ENCODE measurements at regions not wholly inside any gene's neighbourhood (a gene's known extent, or its start where the extent isn't known, plus 50 kb on each side); places are given as distances from the start of the nearest gene placed in this dataset.

DNA sequence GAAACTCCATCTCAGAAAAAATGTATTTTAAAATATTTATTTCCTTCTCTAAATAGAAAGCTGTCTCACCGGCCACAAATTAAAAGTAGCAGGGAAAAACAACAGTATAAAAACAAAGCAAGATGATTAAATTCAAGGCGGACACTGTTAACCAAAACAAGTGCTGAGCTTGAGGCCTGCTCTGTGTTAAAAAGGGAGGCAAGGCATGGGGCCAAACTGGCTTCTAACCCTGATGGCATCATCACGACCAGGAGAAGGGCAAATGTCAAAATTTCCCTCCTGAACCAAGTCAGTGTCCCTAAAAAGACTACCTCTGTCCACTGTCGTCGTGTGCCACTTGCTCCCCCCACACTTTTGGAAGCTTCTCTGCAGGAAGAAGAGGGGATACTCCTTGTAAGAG is 116.1 kb downstream of the MSX2 start:
- no peak for FAIRE-seq
- DNase-seq (ENCODE audit: insufficient read length), result no peak
- TF ChIP-seq POLR2A (IDR thresholded peaks at IDR 0.05; ENCODE audit: low read depth, low read length), result no peak
- TF ChIP-seq POLR2AphosphoS5 (IDR thresholded peaks at IDR 0.05; ENCODE audit: low read depth, low read length), result no peak
- no peak for TF ChIP-seq TAF1 (IDR thresholded peaks at IDR 0.05; ENCODE audit: borderline replicate concordance, low read depth, low read length)

DNA sequence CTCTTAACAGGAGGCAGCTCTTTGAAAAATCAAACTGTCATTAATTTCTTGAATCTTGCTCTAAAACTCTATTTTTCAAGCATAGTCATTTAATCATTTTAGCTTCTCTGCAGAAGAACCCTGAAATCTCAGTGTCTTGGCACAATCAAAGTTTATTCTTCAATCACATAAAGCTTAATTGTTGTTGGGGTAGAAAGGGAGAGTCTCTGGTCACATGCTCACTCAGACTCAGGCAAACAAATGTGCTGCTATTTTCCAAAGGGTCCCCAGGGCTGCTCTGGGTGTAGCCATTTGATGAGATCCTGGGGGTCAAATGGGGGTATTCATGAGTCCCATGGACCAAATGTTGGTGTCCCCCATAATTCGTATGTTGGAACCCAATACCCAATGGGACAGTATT is 114.8 kb downstream of the MSX2 start:
- FAIRE-seq, result no peak
- DNase-seq (ENCODE audit: insufficient read length), result no peak
- no peak for TF ChIP-seq POLR2A (IDR thresholded peaks at IDR 0.05; ENCODE audit: low read depth, low read length)
- TF ChIP-seq POLR2AphosphoS5 (IDR thresholded peaks at IDR 0.05; ENCODE audit: low read depth, low read length), result no peak
- TF ChIP-seq TAF1 (IDR thresholded peaks at IDR 0.05; ENCODE audit: borderline replicate concordance, low read depth, low read length), result no peak

DNA sequence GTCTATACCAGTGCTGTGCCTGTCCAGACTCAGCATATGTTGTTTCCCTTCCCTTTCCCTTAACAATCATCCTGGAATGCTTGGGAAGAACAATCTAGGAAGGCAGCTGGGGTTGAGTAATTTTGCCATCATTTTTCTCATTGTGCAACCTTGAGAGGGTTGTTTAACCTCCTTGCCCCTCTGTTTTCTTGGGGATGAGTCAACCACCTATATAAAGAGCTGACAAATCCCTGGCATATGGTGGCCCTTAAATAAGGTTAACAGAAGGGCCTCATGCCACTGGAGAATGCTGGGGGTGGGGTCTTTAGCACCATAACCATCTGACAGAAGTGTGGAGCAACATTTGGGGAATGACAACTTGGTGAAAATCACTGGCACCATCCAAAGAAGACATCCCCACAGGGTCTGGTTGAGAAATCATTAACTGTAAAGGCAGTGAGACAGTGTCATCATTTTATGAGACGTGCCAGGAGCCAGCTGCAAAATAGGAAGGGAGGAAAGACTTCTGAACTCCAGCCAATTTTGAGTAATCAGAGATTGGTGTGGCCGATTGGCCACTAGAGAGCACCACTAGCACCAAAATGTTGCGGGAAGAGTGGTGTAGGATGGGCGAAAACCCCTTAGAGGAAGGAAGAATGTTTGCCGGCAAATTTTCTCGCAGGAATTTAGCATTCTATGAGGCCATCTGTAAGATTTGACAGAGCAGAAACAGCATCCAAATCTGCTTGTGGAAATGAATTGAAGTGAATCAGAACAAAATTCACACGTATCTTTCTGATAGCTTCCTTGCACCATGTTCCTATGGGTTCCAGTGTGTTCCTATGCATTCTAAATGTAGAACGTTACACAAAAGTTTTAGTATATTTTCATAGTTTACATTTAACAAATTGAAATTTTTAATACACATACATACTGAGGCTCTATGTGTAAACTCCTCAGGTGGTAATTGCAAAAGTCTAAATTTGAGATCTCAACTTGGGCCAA is 113.8 kb downstream of the MSX2 start:
- FAIRE-seq, result no peak
- TF ChIP-seq POLR2AphosphoS5 (IDR thresholded peaks at IDR 0.05; ENCODE audit: low read depth, low read length) (no peak), TAF1 (IDR thresholded peaks at IDR 0.05; ENCODE audit: borderline replicate concordance, low read depth, low read length) (no peak), POLR2A (IDR thresholded peaks at IDR 0.05; ENCODE audit: low read depth, low read length) (no peak)
- no peak for DNase-seq (ENCODE audit: insufficient read length)

DNA sequence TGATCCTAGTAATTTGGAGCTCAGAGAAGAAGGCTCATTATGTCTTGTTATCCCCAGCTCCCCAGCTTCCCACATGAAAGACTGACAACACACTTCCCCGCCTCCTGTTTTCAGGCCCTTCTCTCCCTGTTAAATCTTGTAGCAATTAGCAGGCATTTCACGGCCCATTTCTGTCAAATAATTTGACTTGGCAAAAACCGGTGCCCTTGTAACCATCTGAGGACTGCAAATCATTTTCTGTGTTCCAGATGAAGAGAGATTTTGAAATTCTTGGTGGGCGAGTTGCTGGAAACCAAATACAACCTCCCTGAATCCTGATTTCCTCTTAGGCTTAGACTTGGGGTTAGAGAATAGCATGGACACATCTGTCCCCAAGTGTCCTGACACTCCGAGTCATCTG is 109.7 kb downstream of the MSX2 start:
- FAIRE-seq (no peak), DNase-seq (ENCODE audit: insufficient read length) (no peak)
- TF ChIP-seq TAF1 (IDR thresholded peaks at IDR 0.05; ENCODE audit: borderline replicate concordance, low read depth, low read length) (no peak), POLR2A (IDR thresholded peaks at IDR 0.05; ENCODE audit: low read depth, low read length) (no peak), POLR2AphosphoS5 (IDR thresholded peaks at IDR 0.05; ENCODE audit: low read depth, low read length) (no peak)

DNA sequence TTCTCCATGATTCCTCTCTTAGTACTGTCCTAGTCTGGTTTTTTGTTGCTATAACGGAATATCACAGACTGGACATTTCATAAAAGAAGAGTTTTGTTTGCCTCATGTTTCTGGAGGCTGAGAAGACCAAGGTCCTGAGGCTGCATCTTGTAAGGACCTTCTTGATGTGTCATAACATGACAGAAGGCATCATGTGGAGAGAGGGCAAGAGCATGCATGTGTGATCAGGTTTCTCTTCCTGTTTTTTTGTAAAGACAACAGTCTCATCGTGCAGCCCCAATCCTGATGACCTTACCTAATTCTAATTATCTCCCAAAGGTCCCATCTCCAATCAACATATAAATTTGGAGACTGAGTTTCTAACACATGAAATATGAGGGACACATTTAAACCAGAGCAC is 108.4 kb downstream of the MSX2 start:
- DNase-seq (ENCODE audit: insufficient read length) (no peak), FAIRE-seq (no peak)
- no peak for TF ChIP-seq POLR2A (IDR thresholded peaks at IDR 0.05; ENCODE audit: low read depth, low read length)

DNA sequence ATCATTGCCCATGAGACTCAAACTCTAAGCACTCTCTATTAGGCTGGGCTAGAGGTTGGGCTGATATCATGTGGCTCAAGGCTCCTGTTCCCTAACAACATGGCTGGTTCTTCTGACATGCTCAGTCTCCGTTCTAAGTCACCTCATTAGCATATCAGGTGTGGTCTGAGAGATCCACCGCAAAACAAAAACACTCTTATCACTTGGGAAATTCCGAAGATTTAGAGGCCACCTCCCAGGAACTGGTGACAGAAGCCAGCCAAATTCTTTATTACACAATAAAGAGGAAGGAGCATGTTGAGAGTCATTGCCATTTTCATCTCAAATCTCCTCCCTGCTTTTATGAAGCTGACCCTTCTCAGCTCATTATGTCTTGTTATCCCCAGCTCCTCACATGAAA is 107.6 kb downstream of the MSX2 start:
- FAIRE-seq, result no peak
- TF ChIP-seq POLR2A (IDR thresholded peaks at IDR 0.05; ENCODE audit: low read depth, low read length), result no peak
- no peak for TF ChIP-seq POLR2AphosphoS5 (IDR thresholded peaks at IDR 0.05; ENCODE audit: low read depth, low read length)
- TF ChIP-seq TAF1 (IDR thresholded peaks at IDR 0.05; ENCODE audit: borderline replicate concordance, low read depth, low read length), result no peak
- DNase-seq (ENCODE audit: insufficient read length), result no peak

DNA sequence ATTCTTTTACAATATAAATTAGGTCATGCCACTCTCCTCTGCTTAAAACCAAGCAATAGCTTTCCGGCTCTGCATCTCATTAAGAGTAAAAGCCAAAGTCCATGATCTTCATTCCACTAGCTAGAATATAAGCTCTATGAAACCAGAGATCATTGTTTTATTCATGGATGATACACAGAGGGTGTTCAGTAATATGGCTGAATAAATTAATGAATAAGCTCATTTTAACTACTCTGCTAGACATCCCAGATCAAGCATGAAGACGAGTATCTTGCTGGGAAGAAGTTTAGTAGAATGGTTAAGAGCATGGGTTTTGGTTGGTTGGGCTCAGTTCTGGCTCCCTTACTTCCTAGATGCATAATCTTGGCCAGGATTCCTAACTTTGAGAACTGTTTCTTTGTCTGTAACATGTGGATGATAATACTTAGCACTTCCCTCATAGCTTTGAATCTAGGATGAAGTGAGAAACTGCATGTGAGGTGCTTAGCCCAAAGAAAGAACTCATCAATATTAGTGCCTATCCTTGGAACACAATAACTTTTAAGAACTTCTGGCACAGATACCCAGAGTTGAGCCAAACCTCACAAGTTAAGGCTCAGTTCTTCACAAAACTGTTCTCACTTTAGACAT is 106.8 kb downstream of the MSX2 start:
- FAIRE-seq (no peak), DNase-seq (ENCODE audit: insufficient read length) (no peak)

DNA sequence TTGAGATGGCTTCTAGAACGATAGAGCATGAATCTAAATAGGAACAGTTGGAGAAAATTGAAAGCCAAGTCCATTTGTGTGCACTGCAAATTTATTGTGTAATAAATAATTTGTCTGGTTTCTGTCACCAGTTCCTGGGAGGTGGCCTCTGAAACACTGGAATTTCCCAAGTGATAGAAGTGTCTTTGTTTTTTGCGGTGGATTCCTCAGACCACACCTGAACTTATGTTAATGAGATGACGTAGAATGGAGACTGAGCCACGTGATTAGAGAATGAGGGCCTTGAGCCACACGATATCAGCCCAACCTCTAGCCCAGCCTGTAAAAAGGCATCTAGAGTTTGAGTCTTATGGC is 105.1 kb downstream of the MSX2 start:
- DNase-seq (ENCODE audit: insufficient read length) (no peak), FAIRE-seq (no peak)
- TF ChIP-seq POLR2AphosphoS5 (IDR thresholded peaks at IDR 0.05; ENCODE audit: low read depth, low read length), result no peak
- no peak for TF ChIP-seq TAF1 (IDR thresholded peaks at IDR 0.05; ENCODE audit: borderline replicate concordance, low read depth, low read length)
- no peak for TF ChIP-seq POLR2A (IDR thresholded peaks at IDR 0.05; ENCODE audit: low read depth, low read length)

More for the DNA sequence above, 106.8 kb downstream of the MSX2 start:
- TF ChIP-seq POLR2AphosphoS5 (IDR thresholded peaks at IDR 0.05; ENCODE audit: low read depth, low read length), result no peak
- TF ChIP-seq TAF1 (IDR thresholded peaks at IDR 0.05; ENCODE audit: borderline replicate concordance, low read depth, low read length), result no peak
- TF ChIP-seq POLR2A (IDR thresholded peaks at IDR 0.05; ENCODE audit: low read depth, low read length), result no peak

DNA sequence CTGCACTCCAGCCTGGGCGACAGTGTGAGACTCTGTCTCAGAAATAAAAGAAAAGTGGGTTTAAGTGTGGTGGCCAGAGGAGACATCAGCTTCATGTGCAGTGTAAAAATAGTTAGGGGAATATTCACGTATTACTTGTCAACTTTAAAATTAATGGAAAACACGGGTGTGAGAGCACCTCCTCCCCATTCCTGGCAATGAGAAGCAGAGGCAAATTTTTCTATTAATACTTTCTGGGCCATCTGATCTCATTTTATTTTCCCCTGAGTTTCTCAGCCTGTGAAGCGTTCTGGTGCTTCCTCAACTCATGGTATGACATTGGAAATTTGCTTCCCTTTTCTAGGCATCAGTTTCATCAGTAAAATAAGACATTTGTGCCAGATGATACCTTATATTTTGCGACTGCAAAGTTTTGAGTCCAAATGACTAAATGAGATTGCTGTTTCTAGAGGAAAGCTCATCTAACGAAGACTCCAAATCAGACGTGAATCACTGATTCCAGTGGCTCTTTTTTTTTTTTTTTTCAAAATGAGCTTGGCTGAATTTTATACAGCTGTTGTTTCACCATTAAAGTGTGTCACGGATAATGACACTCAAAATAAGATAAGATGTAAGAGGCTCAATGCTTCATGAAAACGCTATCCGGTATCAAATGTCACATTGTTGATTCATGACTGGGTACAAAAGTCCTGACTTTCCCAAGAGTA is 104.6 kb downstream of the MSX2 start:
- no peak for FAIRE-seq
- no peak for TF ChIP-seq TAF1 (IDR thresholded peaks at IDR 0.05; ENCODE audit: borderline replicate concordance, low read depth, low read length)
- DNase-seq (ENCODE audit: insufficient read length), result no peak

DNA sequence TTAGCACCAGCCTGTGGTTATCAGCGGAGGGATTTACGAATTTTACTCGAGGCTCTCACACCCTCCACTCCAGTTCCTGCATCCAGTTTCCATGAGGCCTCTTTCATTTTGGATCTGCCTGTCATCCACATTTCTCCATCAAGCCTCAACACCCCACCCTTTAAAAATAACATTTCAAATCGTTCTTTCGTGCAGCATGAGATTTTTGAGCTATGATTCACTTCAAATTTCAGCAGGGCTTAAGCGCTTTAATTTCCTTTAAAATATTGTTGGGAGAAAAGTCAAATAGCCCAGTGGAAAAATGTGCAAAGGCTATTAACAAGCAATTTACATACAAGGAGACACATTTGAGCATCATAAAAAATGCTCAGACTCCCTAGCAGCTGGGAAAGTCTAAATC is 103.2 kb downstream of the MSX2 start:
- DNase-seq (ENCODE audit: insufficient read length) (no peak), FAIRE-seq (no peak)
- TF ChIP-seq POLR2AphosphoS5 (IDR thresholded peaks at IDR 0.05; ENCODE audit: low read depth, low read length), result no peak
- TF ChIP-seq TAF1 (IDR thresholded peaks at IDR 0.05; ENCODE audit: borderline replicate concordance, low read depth, low read length), result no peak
- no peak for TF ChIP-seq POLR2A (IDR thresholded peaks at IDR 0.05; ENCODE audit: low read depth, low read length)

DNA sequence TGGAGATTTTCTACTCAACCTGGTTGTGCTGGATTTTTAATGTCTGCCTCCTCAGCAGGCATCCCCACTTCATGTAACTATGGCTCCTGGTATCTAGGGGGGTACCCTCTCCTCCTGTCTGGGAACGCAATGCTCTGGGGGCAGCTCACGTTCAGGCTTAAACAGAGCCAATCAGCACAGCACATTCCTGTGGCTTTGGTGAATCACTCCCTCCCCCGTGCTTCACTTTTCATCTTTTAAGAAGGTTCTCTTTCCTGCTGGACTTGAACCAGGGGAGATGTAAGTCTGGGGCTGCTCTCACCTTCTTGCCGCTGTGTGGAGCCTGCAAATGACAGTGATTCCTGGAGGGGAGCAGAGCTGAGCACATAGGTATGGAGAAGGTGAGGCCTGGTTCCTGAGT is 101.2 kb downstream of the MSX2 start:
- FAIRE-seq (no peak), DNase-seq (ENCODE audit: insufficient read length) (no peak)
- no peak for TF ChIP-seq TAF1 (IDR thresholded peaks at IDR 0.05; ENCODE audit: borderline replicate concordance, low read depth, low read length)
- TF ChIP-seq POLR2AphosphoS5 (IDR thresholded peaks at IDR 0.05; ENCODE audit: low read depth, low read length), result no peak
- TF ChIP-seq POLR2A (IDR thresholded peaks at IDR 0.05; ENCODE audit: low read depth, low read length), result no peak

DNA sequence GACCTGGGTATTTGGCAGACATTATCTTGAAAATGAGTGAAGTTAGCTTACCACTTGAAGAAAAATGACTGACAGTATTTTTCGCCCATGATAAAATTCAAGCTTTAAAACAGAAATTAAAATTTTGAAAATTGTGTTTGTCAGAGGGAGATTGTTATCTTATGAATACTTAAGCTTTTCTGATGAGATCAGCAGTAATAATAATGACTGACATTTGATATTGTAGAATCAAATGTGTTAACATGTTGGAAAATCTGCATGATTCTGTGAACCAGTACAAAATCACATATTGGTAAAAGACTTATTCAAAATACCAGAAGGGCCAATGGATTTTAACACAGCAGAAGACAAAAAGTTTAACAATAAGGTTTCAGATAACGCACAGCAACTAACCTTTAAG is 94.0 kb downstream of the MSX2 start:
- no peak for FAIRE-seq
- DNase-seq (ENCODE audit: insufficient read length), result no peak
- no peak for TF ChIP-seq TAF1 (IDR thresholded peaks at IDR 0.05; ENCODE audit: borderline replicate concordance, low read depth, low read length)
